ENCODE measurements at regions not wholly inside any gene's neighbourhood (a gene's known extent, or its start where the extent isn't known, plus 50 kb on each side); places are given as distances from the start of the nearest gene placed in this dataset.

GRCh38 chr9:99425124-99425523 lies 203.0 kb downstream of the SEC61B start:
- TF ChIP-seq, protein P1, sequence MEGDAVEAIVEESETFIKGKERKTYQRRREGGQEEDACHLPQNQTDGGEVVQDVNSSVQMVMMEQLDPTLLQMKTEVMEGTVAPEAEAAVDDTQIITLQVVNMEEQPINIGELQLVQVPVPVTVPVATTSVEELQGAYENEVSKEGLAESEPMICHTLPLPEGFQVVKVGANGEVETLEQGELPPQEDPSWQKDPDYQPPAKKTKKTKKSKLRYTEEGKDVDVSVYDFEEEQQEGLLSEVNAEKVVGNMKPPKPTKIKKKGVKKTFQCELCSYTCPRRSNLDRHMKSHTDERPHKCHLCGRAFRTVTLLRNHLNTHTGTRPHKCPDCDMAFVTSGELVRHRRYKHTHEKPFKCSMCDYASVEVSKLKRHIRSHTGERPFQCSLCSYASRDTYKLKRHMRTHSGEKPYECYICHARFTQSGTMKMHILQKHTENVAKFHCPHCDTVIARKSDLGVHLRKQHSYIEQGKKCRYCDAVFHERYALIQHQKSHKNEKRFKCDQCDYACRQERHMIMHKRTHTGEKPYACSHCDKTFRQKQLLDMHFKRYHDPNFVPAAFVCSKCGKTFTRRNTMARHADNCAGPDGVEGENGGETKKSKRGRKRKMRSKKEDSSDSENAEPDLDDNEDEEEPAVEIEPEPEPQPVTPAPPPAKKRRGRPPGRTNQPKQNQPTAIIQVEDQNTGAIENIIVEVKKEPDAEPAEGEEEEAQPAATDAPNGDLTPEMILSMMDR (IDR thresholded peaks at IDR 0.05) = no peak
- no peak for TF ChIP-seq POLR2A (IDR thresholded peaks at IDR 0.05)
